ENCODE measurements at regions not wholly inside any gene's neighbourhood (a gene's known extent, or its start where the extent isn't known, plus 50 kb on each side); places are given as distances from the start of the nearest gene placed in this dataset.

GRCh38 chr10:6813306-6813705, 233.2 kb upstream of the PRKCQ start:
- Histone ChIP-seq H3K4me1 (no peaks in the 10 kb centered on the region), H3K27ac (no peak overlapping the region), H3K36me3 (no peaks in the 10 kb centered on the region), H3K27me3 (peaks cover 0 to 4% (median 0%) of the 10 kb centered on the region in 9 donors), H3K9me3 (no peaks in the 10 kb centered on the region), H3K4me3 (no peak overlapping the region)
- intact Hi-C loops (cut with DNase I): no loop called here
- no peak for DNase-seq
- WGBS, 4 donors: 56 to 83% (median 67%) methylated on average over 3 of the region's 3 CpGs
- ATAC-seq: no peak
- TF ChIP-seq POLR2A (IDR thresholded peaks at IDR 0.05): no peak
- TF ChIP-seq CTCF (IDR thresholded peaks at IDR 0.05): no peak

- Histone ChIP-seq H3K4me3 (no peak overlapping the region), H3K9me3 (no peaks in the 10 kb centered on the region), H3K36me3 (no peaks in the 10 kb centered on the region), H3K4me1 (no peaks in the 10 kb centered on the region), H3K27me3 (peaks cover 0 to 4% (median 0%) of the 10 kb centered on the region in 9 donors), H3K27ac (no peak overlapping the region)
- no peak for TF ChIP-seq POLR2A (IDR thresholded peaks at IDR 0.05)
- 70 to 83% (median 74%) methylated on average over 3 of the region's 3 CpGs for WGBS, 4 donors
- no peak for ATAC-seq
- intact Hi-C loops (cut with DNase I): no loop called here
- DNase-seq: no peak
These were observed 231.1 kb upstream of the PRKCQ start for GRCh38 chr10:6811153-6811552.

- H3K36me3 ChIP-seq: no peaks in the 10 kb centered on the region
- H3K27ac ChIP-seq: no peak overlapping the region
- H3K27me3 ChIP-seq: no peaks in the 10 kb centered on the region
- ATAC-seq (no peak), DNase-seq (no peak)
- 34 to 78% (median 78%) methylated on average over 1 of the region's 1 CpG for WGBS, 4 donors
- intact Hi-C loops (cut with DNase I): no loop called here
- no peaks in the 10 kb centered on the region for H3K4me1 ChIP-seq
- no peak overlapping the region for H3K4me3 ChIP-seq
- H3K9me3 ChIP-seq: no peaks in the 10 kb centered on the region
- no peak for TF ChIP-seq POLR2A (IDR thresholded peaks at IDR 0.05)
- no peak for TF ChIP-seq CTCF (IDR thresholded peaks at IDR 0.05)
These were observed 223.3 kb upstream of the PRKCQ start for GRCh38 chr10:6803427-6803783.

GRCh38 chr10:6802759-6803426, 222.8 kb upstream of the PRKCQ start:
- Histone ChIP-seq H3K9me3 (no peaks in the 10 kb centered on the region), H3K27me3 (no peaks in the 10 kb centered on the region), H3K4me3 (no peak overlapping the region), H3K27ac (no peak overlapping the region), H3K4me1 (no peaks in the 10 kb centered on the region), H3K36me3 (no peaks in the 10 kb centered on the region)
- intact Hi-C loops (cut with DNase I): no loop called here
- 64 to 76% (median 65%) methylated on average over 5 to 6 of the region's 6 CpGs for WGBS, 4 donors
- TF ChIP-seq CTCF (IDR thresholded peaks at IDR 0.05) (no peak), POLR2A (IDR thresholded peaks at IDR 0.05) (no peak)
- ATAC-seq (no peak), DNase-seq (no peak)

- Histone ChIP-seq H3K4me1 (no peaks in the 10 kb centered on the region), H3K9me3 (no peaks in the 10 kb centered on the region), H3K27ac (no peak overlapping the region), H3K27me3 (no peaks in the 10 kb centered on the region), H3K36me3 (no peaks in the 10 kb centered on the region), H3K4me3 (no peak overlapping the region)
- TF ChIP-seq POLR2A (IDR thresholded peaks at IDR 0.05) (no peak), CTCF (IDR thresholded peaks at IDR 0.05) (no peak)
- DNase-seq (no peak), ATAC-seq (no peak)
- intact Hi-C loops (cut with DNase I): no loop called here
- 74 to 81% (median 75%) methylated on average over 3 of the region's 3 CpGs for WGBS, 4 donors
These were observed 216.2 kb upstream of the PRKCQ start for GRCh38 chr10:6796231-6796630.
